Endothelial cell of umbilical vein (primary cell): ENCODE measurements at regions not wholly inside any gene's neighbourhood (a gene's known extent, or its start where the extent isn't known, plus 50 kb on each side); places are given as distances from the start of the nearest gene placed in this dataset.

Experiments
- BruUV-seq: library from RNA; stranded (reverse); fragments of 400-500 nt; replicated peaks from 2 replicates; lab custom pipeline; 2021; lab: Mats Ljungman, UMichigan
- CTCF ChIA-PET: fragments of 300-600, 350-600 bp; sonication (Branson Sonifier 250); formaldehyde crosslinking; loops from one replicate; lab custom pipeline; 2021; ENCODE audit warnings: antibody characterized with exemption, inconsistent platforms; lab: Charles Lee
- POLR2A ChIA-PET: fragments of 300-600, 350-600 bp; sonication (Branson Sonifier 250); formaldehyde crosslinking; loops from one replicate; lab custom pipeline; 2021; ENCODE audit warnings: antibody characterized with exemption, inconsistent platforms; lab: Charles Lee
- DNase-seq: peaks from one replicate; pipeline ENCODE4 v3.0.0-alpha.2; 2011; ENCODE audit warnings: low read depth, low spot score
- FAIRE-seq: peaks from 2 replicates; lab custom pipeline; 2011; peaks lifted over from hg19 to GRCh38; lab: Jason Lieb, UNC
- H2AFZ ChIP-seq: 2 replicates; pipeline ENCODE4 v1.6.0; 2012; ENCODE audit warnings: low read depth, low read length, control low read depth, inconsistent platforms
- H3K27ac ChIP-seq: 2 replicates; pipeline ENCODE4 v1.5.1; 2011; ENCODE audit warnings: low read depth, mild to moderate bottlenecking, control low read depth, low read length, moderate library complexity; ENCODE audit not compliant: insufficient read depth
- H3K27me3 ChIP-seq, 2 experiments: 2 replicates each; pipeline versions ENCODE4 v1.6.0 to v1.6.1; 2011; ENCODE audit warnings: low read length in 2 of 2, mixed read lengths in 1 of 2; ENCODE audit not compliant: control insufficient read depth in 2 of 2, insufficient read depth in 2 of 2
- H3K36me3 ChIP-seq, 2 experiments: 2 replicates in 1 of 2; 3 replicates in 1 of 2; pipeline ENCODE4 v1.5.1; 2011; ENCODE audit warnings: low read length in 2 of 2, mild to moderate bottlenecking in 1 of 2, moderate library complexity in 1 of 2; ENCODE audit not compliant: control insufficient read depth in 2 of 2, insufficient read depth in 2 of 2; ENCODE audit errors: extremely low read depth in 1 of 2
- H3K4me1 ChIP-seq: 3 replicates; pipeline ENCODE4 v1.5.1; 2011; ENCODE audit warnings: mild to moderate bottlenecking, low read length; ENCODE audit not compliant: control insufficient read depth, insufficient read depth; ENCODE audit errors: extremely low read depth
- H3K4me2 ChIP-seq: 2 replicates; pipeline ENCODE4 v1.6.1; 2011; ENCODE audit warnings: low read length, control low read depth, mixed read lengths; ENCODE audit not compliant: insufficient read depth
- H3K4me3 ChIP-seq, 3 experiments: fragments of 200-600 bp in 1 of 3; sonication (generic), shearing (Covaris generic) in 1 of 3; replicated peaks in 1 of 3; 2 replicates each; pipeline ENCODE4 v1.5.1; 2011 to 2016; ENCODE audit warnings: control low read depth in 3 of 3, low read length in 3 of 3, mild to moderate bottlenecking in 2 of 3, inconsistent platforms in 1 of 3, low read depth in 1 of 3, moderate library complexity in 1 of 3; ENCODE audit not compliant: insufficient read depth in 1 of 3
- H3K79me2 ChIP-seq: 2 replicates; pipeline ENCODE4 v1.6.0; 2012; ENCODE audit warnings: low read length, inconsistent platforms; ENCODE audit not compliant: control insufficient read depth, insufficient read depth
- H3K9ac ChIP-seq: replicated peaks from 2 replicates; pipeline ENCODE3; 2011; ENCODE audit warnings: low read length, control low read depth; ENCODE audit not compliant: insufficient read depth; ENCODE audit errors: extremely low read depth
- H3K9me1 ChIP-seq: replicated peaks from 3 replicates; pipeline ENCODE4 v1.6.0; 2011; ENCODE audit warnings: mild to moderate bottlenecking, low read length; ENCODE audit not compliant: control insufficient read depth, insufficient read depth; ENCODE audit errors: extremely low read depth
- H3K9me3 ChIP-seq: replicated peaks from 2 replicates; pipeline ENCODE4 v1.5.1; 2012; ENCODE audit warnings: low read length, inconsistent platforms; ENCODE audit not compliant: control insufficient read depth, insufficient read depth
- H4K20me1 ChIP-seq: replicated peaks from 2 replicates; pipeline ENCODE3; 2011; ENCODE audit warnings: mild to moderate bottlenecking, low read length; ENCODE audit not compliant: control insufficient read depth, insufficient read depth; ENCODE audit errors: extremely low read depth
- CTCF ChIP-seq, 2 donors: IDR thresholded peaks; 1 replicate in 1 of 2; 2 replicates in 1 of 2; pipeline ENCODE4 v1.5.1; 2011; ENCODE audit warnings: low read length in 2 of 2, mild to moderate bottlenecking in 2 of 2, moderate library complexity in 2 of 2, control low read depth in 1 of 2, inconsistent platforms in 1 of 2, low read depth in 1 of 2; ENCODE audit not compliant: insufficient read depth in 1 of 2; ENCODE audit errors: extremely low read depth in 1 of 2
- EZH2 ChIP-seq: IDR thresholded peaks from 2 replicates; pipeline ENCODE4 v1.6.1; 2012; ENCODE audit warnings: borderline replicate concordance, low read depth, mild to moderate bottlenecking, moderate library complexity, low read length, inconsistent platforms; ENCODE audit not compliant: severe bottlenecking
- FOS ChIP-seq: IDR thresholded peaks from 2 replicates; pipeline ENCODE4 v1.6.1; 2011; ENCODE audit warnings: mild to moderate bottlenecking, low read length, moderate library complexity, borderline replicate concordance; ENCODE audit not compliant: insufficient read depth
- GATA2 ChIP-seq: IDR thresholded peaks from 2 replicates; pipeline ENCODE4 v1.7.0; 2011; ENCODE audit warnings: low read depth, mild to moderate bottlenecking, moderate library complexity, mixed read lengths, low read length; ENCODE audit not compliant: insufficient read length, insufficient read depth
- JUN ChIP-seq: IDR thresholded peaks from 2 replicates; pipeline ENCODE4 v1.6.1; 2011; ENCODE audit warnings: borderline replicate concordance, low read depth; ENCODE audit not compliant: insufficient read length, insufficient read depth
- MAX ChIP-seq: IDR thresholded peaks from 2 replicates; pipeline ENCODE4 v1.6.1; 2011; ENCODE audit not compliant: insufficient read depth, insufficient read length
- MYC ChIP-seq: IDR thresholded peaks from one replicate; pipeline ENCODE4 v1.6.1; 2011; ENCODE audit warnings: mild to moderate bottlenecking, low read depth, low read length
- POLR2A ChIP-seq: IDR thresholded peaks from 2 replicates; pipeline ENCODE4 v1.6.1; 2012; ENCODE audit warnings: low read depth, mild to moderate bottlenecking, control low read depth, low read length
- POLR2AphosphoS5 ChIP-seq: IDR thresholded peaks from 2 replicates; pipeline ENCODE4 v1.6.1; 2012; ENCODE audit warnings: low read depth, mild to moderate bottlenecking, control low read depth, low read length, moderate library complexity; ENCODE audit not compliant: insufficient read depth
- dilution Hi-C: fragments of 300-500 bp; cut with MboI; formaldehyde crosslinking; loops from one replicate; pipeline ENCODE4 v1.15.0; 2019; ENCODE audit warnings: low sequenced_read_pairs; ENCODE audit not compliant: extremely low pct_ligation_motif_present
- intact Hi-C: fragments of 100-400 bp; cut with micrococcal nuclease; formaldehyde crosslinking; loops from one replicate; pipeline ENCODE4 v1.10.0; 2022

- intact Hi-C loops = no loop called here
- no peak for DNase-seq
- Histone ChIP-seq H3K4me1 (no peaks in the 10 kb centered on the region), H3K4me2 (no peak overlapping the region), H3K27ac (no peak overlapping the region), H3K9ac (no peak overlapping the region), H3K27me3 (peaks cover 5 to 27% of the 10 kb centered on the region in 2 experiments), H3K9me3 (no peaks in the 10 kb centered on the region), H3K36me3 (no peaks in the 10 kb centered on the region), H3K79me2 (no peaks in the 10 kb centered on the region), H4K20me1 (no peaks in the 10 kb centered on the region), H3K9me1 (no peaks in the 10 kb centered on the region), H2AFZ (no peak overlapping the region), H3K4me3 (no peak overlapping the region)
- CTCF ChIA-PET = no interaction called here
- no peak for FAIRE-seq
- POLR2A ChIA-PET = no interaction called here
- TF ChIP-seq POLR2A (no peak), FOS (no peak), EZH2 (no peak), MAX (no peak), MYC (no peak), GATA2 (no peak), CTCF (IDR thresholded peaks at IDR 0.05; ENCODE audit: extremely low read depth in 1 of 2, insufficient read depth in 1 of 2, low read depth in 1 of 2, low read length in 2 of 2) (no peak), POLR2AphosphoS5 (no peak), JUN (no peak)
- dilution Hi-C loops = no loop called here
- BruUV-seq = no TSS peak
Measured at GRCh38 chr2:71989671-71990070, 158.0 kb downstream of the CYP26B1 start.
